ENCODE measurements at regions not wholly inside any gene's neighbourhood (a gene's known extent, or its start where the extent isn't known, plus 50 kb on each side); places are given as distances from the start of the nearest gene placed in this dataset.

DNA sequence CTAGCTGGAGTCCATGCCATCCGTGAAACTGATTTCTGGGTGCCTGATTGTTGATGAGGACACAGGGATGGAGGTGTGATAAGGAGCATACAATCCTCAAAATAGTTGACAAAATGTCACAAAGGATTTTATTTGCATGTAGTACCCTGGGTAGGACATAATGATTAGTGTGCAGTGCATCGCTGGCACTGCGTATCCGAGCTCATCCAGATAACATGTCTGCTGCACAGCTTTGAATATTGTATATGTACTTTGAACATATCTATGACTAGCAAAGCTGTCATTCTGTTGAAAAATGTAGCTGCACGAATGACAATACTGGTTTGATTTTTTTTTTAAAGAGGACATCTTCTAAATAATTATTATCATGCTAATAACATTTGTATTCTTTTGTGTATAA is 529.7 kb upstream of the FANCL start:
- H3K9me3 ChIP-seq, result no peaks in the 10 kb centered on the region
- no peak overlapping the region for H3K4me3 ChIP-seq
- TF ChIP-seq, protein P1, sequence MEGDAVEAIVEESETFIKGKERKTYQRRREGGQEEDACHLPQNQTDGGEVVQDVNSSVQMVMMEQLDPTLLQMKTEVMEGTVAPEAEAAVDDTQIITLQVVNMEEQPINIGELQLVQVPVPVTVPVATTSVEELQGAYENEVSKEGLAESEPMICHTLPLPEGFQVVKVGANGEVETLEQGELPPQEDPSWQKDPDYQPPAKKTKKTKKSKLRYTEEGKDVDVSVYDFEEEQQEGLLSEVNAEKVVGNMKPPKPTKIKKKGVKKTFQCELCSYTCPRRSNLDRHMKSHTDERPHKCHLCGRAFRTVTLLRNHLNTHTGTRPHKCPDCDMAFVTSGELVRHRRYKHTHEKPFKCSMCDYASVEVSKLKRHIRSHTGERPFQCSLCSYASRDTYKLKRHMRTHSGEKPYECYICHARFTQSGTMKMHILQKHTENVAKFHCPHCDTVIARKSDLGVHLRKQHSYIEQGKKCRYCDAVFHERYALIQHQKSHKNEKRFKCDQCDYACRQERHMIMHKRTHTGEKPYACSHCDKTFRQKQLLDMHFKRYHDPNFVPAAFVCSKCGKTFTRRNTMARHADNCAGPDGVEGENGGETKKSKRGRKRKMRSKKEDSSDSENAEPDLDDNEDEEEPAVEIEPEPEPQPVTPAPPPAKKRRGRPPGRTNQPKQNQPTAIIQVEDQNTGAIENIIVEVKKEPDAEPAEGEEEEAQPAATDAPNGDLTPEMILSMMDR (IDR thresholded peaks at IDR 0.05), result no peak
- TF ChIP-seq POLR2AphosphoS5 (IDR thresholded peaks at IDR 0.05) (no peak), POLR2A (IDR thresholded peaks at IDR 0.05) (no peak)
- H3K27me3 ChIP-seq, result no peaks in the 10 kb centered on the region
- no peaks in the 10 kb centered on the region for H3K36me3 ChIP-seq
- no peaks in the 10 kb centered on the region for H3K4me1 ChIP-seq
- H3K27ac ChIP-seq, result no peak overlapping the region
- DNase-seq (ENCODE audit: low spot score in 2 of 2), result no peak
- intact Hi-C loops (cut with DNase I; ENCODE audit: low total_unique reads), result no loop called here

DNA sequence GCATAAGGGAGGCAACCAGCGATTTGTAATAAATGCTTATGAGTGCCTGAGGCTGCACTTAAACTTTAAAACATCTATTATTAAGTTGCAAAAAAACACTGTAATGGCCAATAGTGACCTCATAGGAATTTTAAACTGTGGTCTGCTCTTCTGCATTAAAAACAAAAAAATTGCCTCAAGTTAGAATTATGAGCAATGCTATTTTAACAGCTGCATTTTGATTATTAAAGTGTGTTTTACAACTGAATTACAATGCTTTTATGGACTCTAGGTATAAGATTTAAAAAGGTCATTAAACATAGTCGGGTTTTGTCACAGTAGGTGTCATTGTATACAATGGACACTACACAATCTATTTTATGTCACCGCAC is 528.7 kb upstream of the FANCL start:
- Histone ChIP-seq H3K4me1 (no peaks in the 10 kb centered on the region), H3K27me3 (no peaks in the 10 kb centered on the region), H3K27ac (no peak overlapping the region), H3K9me3 (no peaks in the 10 kb centered on the region), H3K36me3 (no peaks in the 10 kb centered on the region), H3K4me3 (no peak overlapping the region)
- DNase-seq (ENCODE audit: low spot score in 2 of 2), result no peak
- intact Hi-C loops (cut with DNase I; ENCODE audit: low total_unique reads), result no loop called here
- TF ChIP-seq, protein P1 (IDR thresholded peaks at IDR 0.05), result no peak
- TF ChIP-seq POLR2AphosphoS5 (IDR thresholded peaks at IDR 0.05) (no peak), POLR2A (IDR thresholded peaks at IDR 0.05) (no peak)

DNA sequence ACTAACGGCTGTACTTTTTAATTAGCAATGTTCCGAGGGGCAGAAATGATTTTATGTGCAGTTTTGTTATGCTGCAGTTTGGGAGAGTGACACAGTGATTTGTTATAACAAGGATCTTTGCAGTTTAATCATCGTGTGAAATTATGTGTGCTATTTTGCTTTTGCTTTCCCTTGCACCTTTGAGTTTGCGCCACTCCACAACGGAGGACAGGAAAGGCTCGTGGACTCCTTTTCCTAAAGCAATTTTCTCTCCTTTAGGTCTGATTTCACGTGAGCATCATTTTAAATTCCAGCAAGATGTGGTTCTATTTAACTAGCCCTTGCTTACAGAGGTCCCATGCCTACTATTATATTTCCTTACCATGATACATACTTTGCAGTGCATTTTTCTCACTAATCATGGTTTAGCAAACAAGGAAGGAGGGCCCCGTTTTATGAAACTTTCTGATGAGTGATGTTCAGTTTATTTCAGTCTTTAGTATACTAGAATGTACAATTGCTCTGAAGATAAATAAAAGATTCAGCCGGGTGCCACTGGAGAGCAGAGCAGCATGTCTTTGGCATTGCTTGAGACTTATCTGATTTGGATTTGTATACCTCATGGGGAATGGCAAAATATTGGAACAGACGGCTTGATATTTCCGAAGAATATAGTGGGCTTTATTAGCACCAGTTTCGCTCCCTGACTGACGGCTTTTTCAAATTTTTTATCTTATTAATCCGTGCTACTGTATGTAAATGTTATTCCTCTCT is 528.2 kb upstream of the FANCL start:
- TF ChIP-seq POLR2A (IDR thresholded peaks at IDR 0.05), result no peak
- TF ChIP-seq POLR2AphosphoS5 (IDR thresholded peaks at IDR 0.05), result no peak
- TF ChIP-seq, protein P1 (IDR thresholded peaks at IDR 0.05), result no peak
- intact Hi-C loops (cut with DNase I; ENCODE audit: low total_unique reads), result no loop called here
- Histone ChIP-seq H3K27me3 (no peaks in the 10 kb centered on the region), H3K27ac (no peak overlapping the region), H3K36me3 (no peaks in the 10 kb centered on the region), H3K9me3 (no peaks in the 10 kb centered on the region), H3K4me1 (no peaks in the 10 kb centered on the region), H3K4me3 (no peak overlapping the region)
- no peak for DNase-seq (ENCODE audit: low spot score in 2 of 2)

DNA sequence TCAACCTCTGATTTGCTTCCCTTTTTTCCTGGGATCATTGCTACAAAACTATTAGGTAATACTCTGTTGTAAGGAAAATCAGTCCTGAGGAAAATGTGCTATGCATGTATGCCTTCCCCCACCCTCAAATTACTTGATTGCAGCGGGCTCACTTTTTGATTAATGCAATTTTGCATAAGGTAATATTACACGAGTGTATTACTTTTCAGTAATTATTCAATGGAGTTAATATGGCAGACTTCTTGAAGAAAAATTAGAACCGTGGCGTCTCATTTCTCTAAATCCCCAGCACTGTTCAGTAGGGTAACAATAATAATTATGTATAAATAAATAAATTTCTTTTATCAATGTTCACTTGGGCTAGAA is 527.6 kb upstream of the FANCL start:
- TF ChIP-seq POLR2A (IDR thresholded peaks at IDR 0.05) (no peak), POLR2AphosphoS5 (IDR thresholded peaks at IDR 0.05) (no peak)
- TF ChIP-seq, protein P1 (IDR thresholded peaks at IDR 0.05), result no peak
- Histone ChIP-seq H3K27ac (no peak overlapping the region), H3K27me3 (no peaks in the 10 kb centered on the region), H3K36me3 (no peaks in the 10 kb centered on the region), H3K4me1 (no peaks in the 10 kb centered on the region), H3K9me3 (no peaks in the 10 kb centered on the region), H3K4me3 (no peak overlapping the region)
- intact Hi-C loops (cut with DNase I; ENCODE audit: low total_unique reads), result no loop called here
- no peak for DNase-seq (ENCODE audit: low spot score in 2 of 2)

DNA sequence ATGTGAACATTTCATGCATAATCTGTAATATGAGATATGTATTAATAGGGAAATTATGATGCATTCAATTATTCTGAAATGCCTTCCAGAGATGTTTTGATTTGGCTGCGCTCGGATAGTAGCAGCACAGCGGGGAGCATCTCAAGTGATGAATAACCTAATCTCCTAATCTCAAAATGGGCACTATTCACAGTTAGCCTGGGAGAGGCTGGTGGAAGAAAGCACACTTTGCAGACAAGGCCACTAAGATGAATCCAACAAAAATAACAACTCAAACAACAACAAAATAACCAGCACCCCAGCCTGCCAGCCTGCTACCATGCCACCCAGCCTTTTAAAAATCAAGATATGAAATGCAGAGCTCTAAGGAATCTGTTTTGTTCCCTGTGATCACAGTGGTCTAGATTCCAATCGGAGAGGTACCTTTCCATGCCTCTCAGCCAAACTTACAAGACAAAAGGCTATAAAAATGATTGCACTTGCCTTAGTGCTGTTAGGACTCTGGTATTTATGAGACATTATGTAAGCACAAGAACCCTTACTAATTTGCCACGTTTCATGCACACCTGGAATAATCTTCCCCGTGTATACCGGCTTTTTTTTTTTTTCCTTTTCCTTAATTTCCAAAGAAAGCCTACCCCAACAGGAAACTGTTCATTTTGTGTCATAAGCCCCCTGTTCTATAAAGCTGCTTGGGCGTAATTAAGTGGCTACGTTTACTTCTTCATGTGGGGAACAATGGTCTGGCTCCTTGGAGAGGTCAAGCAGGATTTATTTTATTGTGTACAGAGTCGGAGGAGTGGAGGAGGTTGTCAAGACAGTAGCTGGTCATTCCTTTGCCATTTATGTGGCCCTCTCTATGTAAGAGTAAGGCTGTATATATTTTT is 526.9 kb upstream of the FANCL start:
- intact Hi-C loops (cut with DNase I; ENCODE audit: low total_unique reads), result no loop called here
- TF ChIP-seq POLR2A (IDR thresholded peaks at IDR 0.05) (no peak), POLR2AphosphoS5 (IDR thresholded peaks at IDR 0.05) (no peak)
- TF ChIP-seq, protein P1 (IDR thresholded peaks at IDR 0.05), result no peak

More for the DNA sequence above, 526.9 kb upstream of the FANCL start:
- DNase-seq (ENCODE audit: low spot score in 2 of 2), result no peak
- H3K36me3 ChIP-seq, result no peaks in the 10 kb centered on the region
- no peaks in the 10 kb centered on the region for H3K4me1 ChIP-seq
- H3K9me3 ChIP-seq, result no peaks in the 10 kb centered on the region
- no peak overlapping the region for H3K4me3 ChIP-seq
- no peaks in the 10 kb centered on the region for H3K27me3 ChIP-seq
- no peak overlapping the region for H3K27ac ChIP-seq
